HG03139 (cell line): ENCODE measurements at regions not wholly inside any gene's neighbourhood (a gene's known extent, or its start where the extent isn't known, plus 50 kb on each side); places are given as distances from the start of the nearest gene placed in this dataset.

Source experiments
- ATAC-seq: cut with Tn5 transposase; IDR thresholded peaks from one replicate; pipeline ENCODE4 v1.9.1; 2021; ENCODE audit not compliant: unreplicated experiment

- ATAC-seq, result no peak
These were observed 500.0 kb upstream of the FRG1 start for GRCh38 chr4:189440716-189441115.

- ATAC-seq, result no peak
These were observed 497.3 kb upstream of the FRG1 start for GRCh38 chr4:189443341-189443740.

GRCh38 chr4:189445613-189446012 lies 495.1 kb upstream of the FRG1 start:
- no peak for ATAC-seq

GRCh38 chr4:189463734-189464133 lies 476.9 kb upstream of the FRG1 start:
- no peak for ATAC-seq

- ATAC-seq, result no peak
These were observed 446.3 kb upstream of the FRG1 start for GRCh38 chr4:189494407-189494806.

- no peak for ATAC-seq
These were observed 443.2 kb upstream of the FRG1 start for GRCh38 chr4:189497516-189497915.

- no peak for ATAC-seq
These were observed 442.7 kb upstream of the FRG1 start for GRCh38 chr4:189497996-189498395.

- no peak for ATAC-seq
These were observed 442.2 kb upstream of the FRG1 start for GRCh38 chr4:189498457-189498856.

- no peak for ATAC-seq
These were observed 441.0 kb upstream of the FRG1 start for GRCh38 chr4:189499696-189500095.

- ATAC-seq, result no peak
These were observed 439.7 kb upstream of the FRG1 start for GRCh38 chr4:189500970-189501369.

GRCh38 chr4:189502841-189503435 lies 437.7 kb upstream of the FRG1 start:
- no peak for ATAC-seq

GRCh38 chr4:189504220-189504619 lies 436.5 kb upstream of the FRG1 start:
- no peak for ATAC-seq

- no peak for ATAC-seq
These were observed 435.3 kb upstream of the FRG1 start for GRCh38 chr4:189505380-189505779.

- ATAC-seq, result no peak
These were observed 434.6 kb upstream of the FRG1 start for GRCh38 chr4:189506080-189506479.

GRCh38 chr4:189507060-189507459 lies 433.6 kb upstream of the FRG1 start:
- no peak for ATAC-seq

GRCh38 chr4:189510601-189511000 lies 430.1 kb upstream of the FRG1 start:
- no peak for ATAC-seq

- ATAC-seq, result no peak
These were observed 429.1 kb upstream of the FRG1 start for GRCh38 chr4:189511581-189511980.

GRCh38 chr4:189513421-189513820 lies 427.3 kb upstream of the FRG1 start:
- ATAC-seq, result no peak

GRCh38 chr4:189514209-189514608 lies 426.5 kb upstream of the FRG1 start:
- ATAC-seq, result no peak

GRCh38 chr4:189516902-189517301 lies 423.8 kb upstream of the FRG1 start:
- ATAC-seq, result no peak

- no peak for ATAC-seq
These were observed 421.5 kb upstream of the FRG1 start for GRCh38 chr4:189519186-189519585.

GRCh38 chr4:189525304-189525703 lies 415.4 kb upstream of the FRG1 start:
- ATAC-seq, result no peak

- ATAC-seq, result no peak
These were observed 409.8 kb upstream of the FRG1 start for GRCh38 chr4:189530848-189531247.

GRCh38 chr4:189533603-189534002 lies 407.1 kb upstream of the FRG1 start:
- ATAC-seq, result no peak
